ENCODE measurements at regions not wholly inside any gene's neighbourhood (a gene's known extent, or its start where the extent isn't known, plus 50 kb on each side); places are given as distances from the start of the nearest gene placed in this dataset.
A peak's percentile ranks its signal among the peaks of the same experiment; 100 is the strongest.

- CTCF ChIA-PET (ENCODE audit: partially characterized antibody) = no interaction called here
- Histone ChIP-seq H3K36me3 (ENCODE audit: control insufficient read depth in 2 of 4, insufficient read depth in 4 of 4, low read length in 3 of 4) (no peaks in the 10 kb centered on the region), H3K79me1 (ENCODE audit: low read depth, low read length) (no peaks in the 10 kb centered on the region)
Observed at GRCh38 chr11:134799386-134799785, 387.3 kb upstream of the B3GAT1 start.

More at GRCh38 chr11:134799386-134799785, 387.3 kb upstream of the B3GAT1 start:
- no peak for FAIRE-seq
- Histone ChIP-seq H2AFZ (ENCODE audit: low read length) (no peak overlapping the region), H3K14ac (ENCODE audit: insufficient read length) (no peak overlapping the region), H3K4me3 (ENCODE audit: extremely low read depth in 1 of 4, insufficient read depth in 2 of 4, low read depth in 3 of 4, low read length in 4 of 4) (no peak overlapping the region), H3K23ac (ENCODE audit: insufficient read length) (no peak overlapping the region), H3K4ac (replicated peaks; ENCODE audit: insufficient read length, low read depth, low read length) (no peak overlapping the region), H4K5ac (ENCODE audit: insufficient read length, low read depth, low read length) (no peak overlapping the region), H3K27ac (ENCODE audit: low read depth, low read length) (no peak overlapping the region), H2AK5ac (ENCODE audit: low read depth, low read length) (no peak overlapping the region), H2BK12ac (ENCODE audit: low read depth, low read length) (no peak overlapping the region), H3K4me2 (ENCODE audit: insufficient read depth in 1 of 2, low read depth in 2 of 2, low read length in 2 of 2) (no peak overlapping the region), H3K23me2 (ENCODE audit: low read depth, low read length) (peaks cover 1% of the 10 kb centered on the region; the same call in 1 of the 2 replicates), H3K79me2 (ENCODE audit: control insufficient read depth in 1 of 2, insufficient read depth in 2 of 2, low read length in 2 of 2) (no peaks in the 10 kb centered on the region), H2BK120ac (replicated peaks; ENCODE audit: low read depth, low read length) (peak overlapping the region; percentile 13), H2BK15ac (ENCODE audit: low read length) (peak overlapping the region; percentile 19; the same call in 1 of the 2 replicates), H3K56ac (replicated peaks; ENCODE audit: insufficient read length, low read depth, low read length) (no peak overlapping the region), H4K91ac (replicated peaks; ENCODE audit: insufficient read length, low read length) (peak overlapping the region; percentile 56), H4K8ac (ENCODE audit: extremely low read depth, insufficient read depth, low read length) (no peak overlapping the region), H3K9me3 (ENCODE audit: insufficient read depth in 2 of 2, low read depth in 1 of 2, low read length in 1 of 2) (no peaks in the 10 kb centered on the region), H3K9ac (replicated peaks in 1 of 4; ENCODE audit: extremely low read depth in 1 of 4, low read depth in 3 of 4, low read length in 3 of 4) (no peak overlapping the region), H2BK5ac (ENCODE audit: low read depth, low read length) (no peak overlapping the region), H3K27me3 (replicated peaks in 1 of 4; ENCODE audit: control insufficient read depth in 3 of 4, extremely low read depth in 1 of 4, insufficient read depth in 3 of 4, low read length in 3 of 4) (no peaks in the 10 kb centered on the region), H2BK20ac (ENCODE audit: low read length) (no peak overlapping the region), H3K18ac (ENCODE audit: extremely low read depth, low read length) (no peak overlapping the region), H3K4me1 (replicated peaks in 1 of 4; ENCODE audit: control insufficient read depth in 3 of 4, insufficient read depth in 4 of 4, low read length in 3 of 4) (peaks cover 3 to 19% (median 11%) of the 10 kb centered on the region in 4 experiments), H4K20me1 (replicated peaks in 1 of 2; ENCODE audit: control insufficient read depth in 1 of 2, insufficient read depth in 2 of 2, low read length in 2 of 2) (no peaks in the 10 kb centered on the region)
- no peak for DNase-seq (ENCODE audit: low read depth in 1 of 2, low spot score in 2 of 2)
- POLR2A ChIA-PET (ENCODE audit: partially characterized antibody) = no interaction called here
- WGBS, 2 experiments (ENCODE audit: extremely low coverage in 1 of 2, insufficient coverage in 1 of 2, insufficient read length in 1 of 2, insufficient replicate concordance in 2 of 2, low coverage in 1 of 2, low lambda C conversion rate in 2 of 2, missing lambda C conversion rate in 1 of 2) = 93% methylated on average over 8 of the region's 8 CpGs; no CpG with 5 or more reads in 1 of the 2 experiments
- TF ChIP-seq GABPA (IDR thresholded peaks at IDR 0.05; ENCODE audit: borderline replicate concordance, insufficient read depth, low read length) (no peak), JUN (IDR thresholded peaks at IDR 0.05; ENCODE audit: low read depth, low read length) (no peak)
